ENCODE measurements at regions not wholly inside any gene's neighbourhood (a gene's known extent, or its start where the extent isn't known, plus 50 kb on each side); places are given as distances from the start of the nearest gene placed in this dataset.

DNA sequence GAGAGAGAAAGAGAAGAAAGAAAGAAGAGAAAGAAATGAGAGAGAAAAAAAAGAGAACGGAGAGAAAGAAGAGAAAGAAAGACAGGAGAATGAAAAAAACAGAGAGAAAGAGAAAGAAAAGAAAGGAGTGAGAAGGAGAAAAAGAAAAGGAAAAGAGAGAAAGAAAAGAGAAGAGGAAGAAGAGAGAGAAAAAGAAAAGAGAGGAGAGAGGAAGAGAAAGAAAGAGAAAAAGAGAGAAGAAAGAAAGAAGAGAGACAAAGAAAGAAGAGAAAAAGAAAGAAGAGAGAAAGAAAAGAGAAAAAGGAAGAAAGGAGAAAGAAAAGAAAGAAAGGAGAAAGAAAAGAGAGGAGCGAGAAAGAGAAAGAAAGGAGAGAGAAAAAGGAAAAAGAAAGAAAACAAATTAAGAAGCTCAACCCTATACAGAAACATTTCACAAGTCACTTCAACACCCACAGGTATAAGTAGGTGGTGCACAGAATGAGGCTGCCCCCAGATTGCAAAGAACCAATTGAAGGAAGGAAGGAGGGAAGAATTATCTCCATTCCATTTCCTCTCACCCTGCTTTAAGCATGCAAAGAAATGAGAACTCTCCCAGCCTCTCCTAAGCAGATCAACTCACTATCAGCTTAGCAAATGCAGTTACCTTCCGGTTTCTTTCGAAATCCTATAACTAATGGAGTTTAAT, 98.8 kb upstream of the CACNA1A start:
- Mint-ChIP-seq H3K27me3 (ENCODE audit: low read depth) (peaks cover 27% of the 10 kb centered on the region), H3K4me1 (no peaks in the 10 kb centered on the region), H3K9me3 (no peaks in the 10 kb centered on the region), H3K36me3 (ENCODE audit: low read depth) (no peaks in the 10 kb centered on the region), H3K4me3 (no peak overlapping the region), H3K27ac (no peak overlapping the region)
- TF ChIP-seq, protein P1, sequence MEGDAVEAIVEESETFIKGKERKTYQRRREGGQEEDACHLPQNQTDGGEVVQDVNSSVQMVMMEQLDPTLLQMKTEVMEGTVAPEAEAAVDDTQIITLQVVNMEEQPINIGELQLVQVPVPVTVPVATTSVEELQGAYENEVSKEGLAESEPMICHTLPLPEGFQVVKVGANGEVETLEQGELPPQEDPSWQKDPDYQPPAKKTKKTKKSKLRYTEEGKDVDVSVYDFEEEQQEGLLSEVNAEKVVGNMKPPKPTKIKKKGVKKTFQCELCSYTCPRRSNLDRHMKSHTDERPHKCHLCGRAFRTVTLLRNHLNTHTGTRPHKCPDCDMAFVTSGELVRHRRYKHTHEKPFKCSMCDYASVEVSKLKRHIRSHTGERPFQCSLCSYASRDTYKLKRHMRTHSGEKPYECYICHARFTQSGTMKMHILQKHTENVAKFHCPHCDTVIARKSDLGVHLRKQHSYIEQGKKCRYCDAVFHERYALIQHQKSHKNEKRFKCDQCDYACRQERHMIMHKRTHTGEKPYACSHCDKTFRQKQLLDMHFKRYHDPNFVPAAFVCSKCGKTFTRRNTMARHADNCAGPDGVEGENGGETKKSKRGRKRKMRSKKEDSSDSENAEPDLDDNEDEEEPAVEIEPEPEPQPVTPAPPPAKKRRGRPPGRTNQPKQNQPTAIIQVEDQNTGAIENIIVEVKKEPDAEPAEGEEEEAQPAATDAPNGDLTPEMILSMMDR (IDR thresholded peaks at IDR 0.05; ENCODE audit: unreplicated experiment in 3 of 3), result no peak

DNA sequence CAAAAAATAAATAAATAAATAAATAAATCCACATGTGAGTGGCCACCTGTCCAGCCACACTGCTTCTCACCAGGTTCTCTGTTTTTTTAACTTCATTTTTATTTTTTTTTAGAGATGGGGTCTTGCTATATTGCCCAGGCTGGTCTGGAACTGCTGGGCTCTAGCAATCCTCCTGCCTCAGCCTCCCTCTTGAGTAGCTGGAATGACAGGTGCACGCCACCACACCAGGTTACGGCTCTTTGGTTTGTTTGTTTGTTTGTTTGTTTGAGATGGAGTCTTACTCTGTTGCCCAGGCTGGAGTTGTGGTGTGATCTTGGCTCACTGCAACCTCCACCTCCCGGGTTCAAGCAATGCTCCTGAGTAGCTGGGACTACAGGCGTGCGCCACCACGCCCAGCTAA, 94.5 kb upstream of the CACNA1A start:
- Mint-ChIP-seq H3K9me3 (no peaks in the 10 kb centered on the region), H3K36me3 (ENCODE audit: low read depth) (no peaks in the 10 kb centered on the region)

DNA sequence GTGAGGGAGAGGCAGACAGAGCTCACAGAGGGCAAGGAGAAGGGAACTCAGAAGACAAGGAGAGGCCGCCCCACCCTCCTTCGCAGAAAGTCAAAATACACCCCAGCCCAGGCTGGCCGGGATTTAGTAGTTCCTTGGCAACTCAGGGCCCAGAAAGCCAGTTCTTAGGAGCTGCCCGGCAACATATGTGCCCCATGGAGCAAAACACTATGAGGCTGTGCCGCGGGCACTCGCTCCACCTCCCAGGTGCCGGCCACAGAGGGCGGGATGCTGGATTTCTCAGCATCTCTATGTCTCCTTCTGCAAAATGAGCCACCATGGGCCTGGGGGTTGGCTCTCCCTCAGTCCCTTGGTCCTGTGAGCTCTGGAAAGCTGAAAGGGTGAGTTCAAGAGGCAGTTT, 93.8 kb upstream of the CACNA1A start:
- TF ChIP-seq, protein P1 (IDR thresholded peaks at IDR 0.05; ENCODE audit: unreplicated experiment in 3 of 3), result no peak
- Mint-ChIP-seq H3K4me1 (no peaks in the 10 kb centered on the region), H3K27ac (no peak overlapping the region), H3K4me3 (no peak overlapping the region), H3K36me3 (ENCODE audit: low read depth) (no peaks in the 10 kb centered on the region), H3K9me3 (no peaks in the 10 kb centered on the region), H3K27me3 (ENCODE audit: low read depth) (peaks cover 25% of the 10 kb centered on the region)

More for the DNA sequence above, 94.5 kb upstream of the CACNA1A start:
- peaks cover 22% of the 10 kb centered on the region for H3K27me3 Mint-ChIP-seq (ENCODE audit: low read depth)
- TF ChIP-seq, protein P1 (IDR thresholded peaks at IDR 0.05; ENCODE audit: unreplicated experiment in 3 of 3), result no peak
- H3K4me1 Mint-ChIP-seq, result no peaks in the 10 kb centered on the region
- H3K4me3 Mint-ChIP-seq, result no peak overlapping the region
- H3K27ac Mint-ChIP-seq, result no peak overlapping the region

DNA sequence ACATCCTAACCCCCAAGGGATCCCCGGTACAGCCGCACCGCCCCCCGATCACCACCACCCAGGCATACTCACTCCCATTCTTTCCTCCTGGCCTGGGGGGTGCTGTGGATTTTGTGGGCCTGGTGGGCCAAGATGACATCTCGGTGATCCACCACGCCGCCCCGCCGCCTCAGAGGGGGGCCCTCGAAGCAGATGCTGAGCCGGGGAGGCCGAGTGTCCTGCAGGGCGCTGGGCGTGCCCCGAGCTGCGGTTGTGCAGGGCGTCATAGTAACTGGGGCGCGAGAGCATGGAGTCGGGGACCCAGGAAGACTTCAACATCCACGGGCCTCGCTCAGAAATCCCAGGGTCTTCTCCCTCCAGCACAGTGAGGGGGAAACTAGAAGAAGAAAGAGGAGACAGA, 93.4 kb upstream of the CACNA1A start:
- Mint-ChIP-seq H3K27me3 (ENCODE audit: low read depth) (peaks cover 28% of the 10 kb centered on the region), H3K27ac (no peak overlapping the region), H3K36me3 (ENCODE audit: low read depth) (no peaks in the 10 kb centered on the region), H3K9me3 (no peaks in the 10 kb centered on the region), H3K4me1 (no peaks in the 10 kb centered on the region), H3K4me3 (no peak overlapping the region)
- TF ChIP-seq, protein P1 (IDR thresholded peaks at IDR 0.05; ENCODE audit: unreplicated experiment in 3 of 3), result no peak

DNA sequence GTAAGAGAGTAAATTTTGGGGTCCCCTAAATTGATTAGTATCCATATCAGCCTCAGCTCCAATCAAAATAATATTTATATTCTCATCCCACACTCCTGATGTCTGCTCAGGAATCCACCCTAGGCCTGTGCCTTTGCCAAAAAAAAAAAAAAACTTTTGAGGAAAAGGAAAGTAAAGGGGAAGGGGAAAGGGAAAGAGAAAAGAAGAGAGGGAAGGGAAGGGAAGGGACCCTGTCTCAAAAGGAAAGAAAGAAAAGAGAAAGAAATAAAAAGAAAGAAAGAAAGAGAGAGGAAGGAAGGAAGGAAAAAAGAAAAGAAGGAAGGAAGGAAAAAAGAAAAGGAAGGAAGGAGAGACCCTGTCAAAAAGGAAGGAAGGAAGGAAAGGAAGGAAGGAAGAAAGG, 91.8 kb upstream of the CACNA1A start:
- peaks cover 24% of the 10 kb centered on the region for H3K27me3 Mint-ChIP-seq (ENCODE audit: low read depth)
- TF ChIP-seq, protein P1 (IDR thresholded peaks at IDR 0.05; ENCODE audit: unreplicated experiment in 3 of 3), result no peak
- no peaks in the 10 kb centered on the region for H3K4me1 Mint-ChIP-seq
- H3K36me3 Mint-ChIP-seq (ENCODE audit: low read depth), result no peaks in the 10 kb centered on the region
- H3K4me3 Mint-ChIP-seq, result no peak overlapping the region
- H3K27ac Mint-ChIP-seq, result no peak overlapping the region
- no peaks in the 10 kb centered on the region for H3K9me3 Mint-ChIP-seq

DNA sequence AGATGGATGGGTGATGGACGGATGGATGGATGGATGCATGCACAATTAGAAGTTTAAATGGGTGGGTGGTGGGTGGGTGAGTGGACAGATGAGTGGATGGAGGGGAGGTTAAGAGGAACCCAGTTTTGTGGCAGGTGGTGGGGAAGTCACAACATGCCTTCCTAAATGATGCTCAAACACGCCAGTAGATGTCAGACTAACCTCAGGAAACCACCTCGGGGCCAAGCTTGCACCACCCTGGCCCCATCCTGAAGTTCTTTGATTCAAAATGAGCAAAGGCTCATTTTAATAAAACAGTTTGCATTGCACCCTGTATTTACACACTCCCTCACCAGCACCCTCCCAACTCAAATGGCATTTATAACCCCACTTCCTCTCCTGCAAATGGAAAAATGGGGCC, 91.4 kb upstream of the CACNA1A start:
- Mint-ChIP-seq H3K36me3 (ENCODE audit: low read depth) (no peaks in the 10 kb centered on the region), H3K27me3 (ENCODE audit: low read depth) (peaks cover 22% of the 10 kb centered on the region), H3K4me1 (no peaks in the 10 kb centered on the region), H3K4me3 (no peak overlapping the region), H3K27ac (no peak overlapping the region), H3K9me3 (no peaks in the 10 kb centered on the region)
- TF ChIP-seq, protein P1 (IDR thresholded peaks at IDR 0.05; ENCODE audit: unreplicated experiment in 3 of 3), result peak; percentile 71 to 79 (median 79)

Data from nephron (organoid).